Smooth muscle cell (in vitro differentiated cells): ENCODE measurements at regions not wholly inside any gene's neighbourhood (a gene's known extent, or its start where the extent isn't known, plus 50 kb on each side); places are given as distances from the start of the nearest gene placed in this dataset.

Experiments used
- DNase-seq: peaks from one replicate; lab custom pipeline; 2025; ENCODE audit not compliant: unreplicated experiment; lab: John Stamatoyannopoulos, UW
- H2AFZ ChIP-seq: fragments of 200-600 bp; sonication (generic); 2 replicates; pipeline ENCODE4 v1.6.0; 2016; ENCODE audit warnings: antibody characterized with exemption, low read depth, mild to moderate bottlenecking
- H3F3A ChIP-seq: fragments of 200-600 bp; sonication (generic); 2 replicates; pipeline ENCODE4 v1.6.0; 2017; ENCODE audit warnings: antibody characterized with exemption, low read depth
- H3K27ac ChIP-seq: fragments of 200-600 bp; sonication (generic); 2 replicates; pipeline ENCODE4 v1.5.1; 2016; ENCODE audit warnings: low read depth, mild to moderate bottlenecking
- H3K27me3 ChIP-seq: fragments of 200-600 bp; sonication (generic); 2 replicates; pipeline ENCODE4 v1.6.1; 2016; ENCODE audit warnings: low read depth, mild to moderate bottlenecking
- H3K36me3 ChIP-seq: fragments of 200-600 bp; sonication (generic); 2 replicates; pipeline ENCODE4 v1.5.1; 2016; ENCODE audit warnings: low read depth
- H3K4me1 ChIP-seq: fragments of 200-600 bp; sonication (generic); 2 replicates; pipeline ENCODE4 v1.5.1; 2016; ENCODE audit warnings: low read depth
- H3K4me2 ChIP-seq: fragments of 200-600 bp; sonication (generic); 2 replicates; pipeline ENCODE4 v1.6.0; 2016; ENCODE audit warnings: mild to moderate bottlenecking
- H3K4me3 ChIP-seq: fragments of 200-600 bp; sonication (generic); 2 replicates; pipeline ENCODE4 v1.5.1; 2016; ENCODE audit warnings: mild to moderate bottlenecking
- H3K79me2 ChIP-seq: fragments of 200-600 bp; sonication (generic); 2 replicates; pipeline ENCODE4 v1.6.0; 2016; ENCODE audit warnings: low read depth, mild to moderate bottlenecking
- H3K9ac ChIP-seq: fragments of 200-600 bp; sonication (generic); 2 replicates; pipeline ENCODE4 v1.6.0; 2016; ENCODE audit warnings: low read depth
- H3K9me3 ChIP-seq: fragments of 200-600 bp; sonication (generic); replicated peaks from 2 replicates; pipeline ENCODE4 v1.5.1; 2016; ENCODE audit warnings: low read depth
- H4K20me1 ChIP-seq: fragments of 200-600 bp; sonication (generic); 2 replicates; pipeline ENCODE4 v1.6.0; 2016; ENCODE audit warnings: low read depth
- WGBS: methylation state at CpG from one replicate; pipeline ENCODE4 v1.1.7; 2016; ENCODE audit warnings: low lambda C conversion rate; 5-methylcytosine and 5-hydroxymethylcytosine counted together
- TF ChIP-seq, protein P1 (sequence below): fragments of 200-600 bp; sonication (generic); IDR thresholded peaks from 2 replicates; pipeline ENCODE4 v1.5.1; 2017; ENCODE audit warnings: borderline replicate concordance, mild to moderate bottlenecking, antibody characterized with exemption; ENCODE audit not compliant: insufficient read depth, poor library complexity, severe bottlenecking

- Histone ChIP-seq H3K9ac (no peak overlapping the region), H2AFZ (no peak overlapping the region), H3K4me1 (no peaks in the 10 kb centered on the region), H4K20me1 (no peaks in the 10 kb centered on the region), H3K36me3 (no peaks in the 10 kb centered on the region), H3K27me3 (no peaks in the 10 kb centered on the region), H3K9me3 (no peaks in the 10 kb centered on the region), H3K4me2 (no peak overlapping the region), H3K27ac (no peak overlapping the region), H3K79me2 (no peaks in the 10 kb centered on the region), H3K4me3 (no peak overlapping the region), H3F3A (no peaks in the 10 kb centered on the region)
- TF ChIP-seq, protein P1, sequence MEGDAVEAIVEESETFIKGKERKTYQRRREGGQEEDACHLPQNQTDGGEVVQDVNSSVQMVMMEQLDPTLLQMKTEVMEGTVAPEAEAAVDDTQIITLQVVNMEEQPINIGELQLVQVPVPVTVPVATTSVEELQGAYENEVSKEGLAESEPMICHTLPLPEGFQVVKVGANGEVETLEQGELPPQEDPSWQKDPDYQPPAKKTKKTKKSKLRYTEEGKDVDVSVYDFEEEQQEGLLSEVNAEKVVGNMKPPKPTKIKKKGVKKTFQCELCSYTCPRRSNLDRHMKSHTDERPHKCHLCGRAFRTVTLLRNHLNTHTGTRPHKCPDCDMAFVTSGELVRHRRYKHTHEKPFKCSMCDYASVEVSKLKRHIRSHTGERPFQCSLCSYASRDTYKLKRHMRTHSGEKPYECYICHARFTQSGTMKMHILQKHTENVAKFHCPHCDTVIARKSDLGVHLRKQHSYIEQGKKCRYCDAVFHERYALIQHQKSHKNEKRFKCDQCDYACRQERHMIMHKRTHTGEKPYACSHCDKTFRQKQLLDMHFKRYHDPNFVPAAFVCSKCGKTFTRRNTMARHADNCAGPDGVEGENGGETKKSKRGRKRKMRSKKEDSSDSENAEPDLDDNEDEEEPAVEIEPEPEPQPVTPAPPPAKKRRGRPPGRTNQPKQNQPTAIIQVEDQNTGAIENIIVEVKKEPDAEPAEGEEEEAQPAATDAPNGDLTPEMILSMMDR: no peak
- no peak for DNase-seq
These were observed 184.2 kb upstream of the RHOBTB1 start for GRCh38 chr10:61128196-61128595.

- Histone ChIP-seq H4K20me1 (no peaks in the 10 kb centered on the region), H3K4me2 (no peak overlapping the region), H3K9me3 (no peaks in the 10 kb centered on the region), H3K4me3 (no peak overlapping the region), H3K36me3 (no peaks in the 10 kb centered on the region), H3K27me3 (no peaks in the 10 kb centered on the region), H3K79me2 (no peaks in the 10 kb centered on the region), H3K27ac (no peak overlapping the region), H2AFZ (no peak overlapping the region), H3F3A (no peaks in the 10 kb centered on the region), H3K4me1 (no peaks in the 10 kb centered on the region), H3K9ac (no peak overlapping the region)
- WGBS: 83% methylated on average over 3 of the region's 3 CpGs
- TF ChIP-seq, protein P1: no peak
- no peak for DNase-seq
These were observed 181.7 kb upstream of the RHOBTB1 start for GRCh38 chr10:61125560-61126170.

DNA sequence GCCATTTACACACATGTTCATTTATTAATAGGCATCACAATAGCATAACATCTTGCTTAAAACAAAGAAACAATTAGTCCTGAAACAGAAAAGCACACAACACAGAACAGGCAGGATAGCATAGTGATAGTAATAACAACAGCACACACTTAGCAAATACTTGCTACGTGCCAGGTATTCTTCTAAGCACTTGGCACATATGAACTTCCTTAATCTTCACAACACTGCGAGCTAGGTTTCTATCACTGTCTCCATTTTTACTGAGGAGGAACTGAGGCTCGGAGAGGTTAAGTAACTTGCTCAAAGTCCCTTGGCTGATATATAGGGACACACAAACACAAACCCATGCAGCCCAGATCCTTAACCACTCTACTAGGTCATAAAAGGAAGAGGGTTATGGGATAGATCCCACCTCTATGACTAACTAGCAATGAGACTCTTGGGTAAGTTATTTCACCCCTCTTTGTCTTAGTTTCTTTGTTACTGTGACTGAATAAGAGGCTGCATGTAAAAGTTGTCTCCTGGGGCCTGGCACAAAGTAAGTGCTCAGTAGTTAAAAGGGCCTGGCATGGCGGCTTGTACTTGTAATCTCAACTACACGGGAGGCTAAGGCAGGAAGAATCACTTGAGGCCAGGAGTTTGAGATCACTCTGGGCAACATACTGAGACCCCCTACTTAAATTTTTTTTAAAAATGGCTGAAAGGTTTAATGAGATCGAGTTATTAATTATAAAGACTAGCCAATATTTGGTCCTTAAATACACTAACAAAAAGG lies 181.0 kb upstream of the RHOBTB1 start:
- WGBS: 93% methylated on average over 6 of the region's 6 CpGs
- H3K27me3 ChIP-seq: no peaks in the 10 kb centered on the region
- H3K4me1 ChIP-seq: no peaks in the 10 kb centered on the region
- TF ChIP-seq, protein P1: no peak
- no peak overlapping the region for H3K4me2 ChIP-seq
- no peaks in the 10 kb centered on the region for H4K20me1 ChIP-seq
- H3K9ac ChIP-seq: no peak overlapping the region
- H3K27ac ChIP-seq: no peak overlapping the region
- H3K79me2 ChIP-seq: no peaks in the 10 kb centered on the region
- H2AFZ ChIP-seq: no peak overlapping the region
- H3K36me3 ChIP-seq: no peaks in the 10 kb centered on the region
- no peaks in the 10 kb centered on the region for H3K9me3 ChIP-seq
- H3K4me3 ChIP-seq: no peak overlapping the region
- no peaks in the 10 kb centered on the region for H3F3A ChIP-seq
- no peak for DNase-seq

GRCh38 chr10:61120805-61121204 lies 176.8 kb upstream of the RHOBTB1 start:
- Histone ChIP-seq H3K9me3 (no peaks in the 10 kb centered on the region), H3F3A (no peaks in the 10 kb centered on the region), H3K36me3 (no peaks in the 10 kb centered on the region), H3K79me2 (no peaks in the 10 kb centered on the region), H4K20me1 (no peaks in the 10 kb centered on the region), H3K4me2 (no peak overlapping the region), H3K4me1 (no peaks in the 10 kb centered on the region), H3K27ac (no peak overlapping the region), H3K27me3 (no peaks in the 10 kb centered on the region), H2AFZ (no peak overlapping the region), H3K4me3 (no peak overlapping the region), H3K9ac (no peak overlapping the region)
- TF ChIP-seq, protein P1: no peak
- 93% methylated on average over 2 of the region's 2 CpGs for WGBS
- DNase-seq: no peak
